ENCODE measurements at regions not wholly inside any gene's neighbourhood (a gene's known extent, or its start where the extent isn't known, plus 50 kb on each side); places are given as distances from the start of the nearest gene placed in this dataset.

GRCh38 chr10:35821339-35821911, 179.3 kb upstream of the FZD8 start:
- no peak for TF ChIP-seq CTCF (IDR thresholded peaks at IDR 0.05; ENCODE audit: low read depth, low read length)
- TF ChIP-seq POLR2A (IDR thresholded peaks at IDR 0.05; ENCODE audit: extremely low read depth, insufficient read length), result no peak
- TF ChIP-seq MYC (IDR thresholded peaks at IDR 0.05; ENCODE audit: low read depth, low read length), result no peak
- no peak for TF ChIP-seq MAX (IDR thresholded peaks at IDR 0.05; ENCODE audit: low read depth, low read length)
